ENCODE measurements at regions not wholly inside any gene's neighbourhood (a gene's known extent, or its start where the extent isn't known, plus 50 kb on each side); places are given as distances from the start of the nearest gene placed in this dataset.
A peak's percentile ranks its signal among the peaks of the same experiment; 100 is the strongest.

- Histone ChIP-seq H3K9me3 (no peaks in the 10 kb centered on the region), H3K4me1 (no peaks in the 10 kb centered on the region), H3K36me3 (no peaks in the 10 kb centered on the region), H3K27ac (no peak overlapping the region), H3K27me3 (no peaks in the 10 kb centered on the region), H3K4me3 (no peak overlapping the region)
- intact Hi-C loops (cut with DNase I): no loop called here
- DNase-seq: no peak
- TF ChIP-seq CTCF (IDR thresholded peaks at IDR 0.05) (no peak), POLR2A (IDR thresholded peaks at IDR 0.05) (no peak)
- WGBS, 2 donors: 71 to 73% methylated on average over 6 to 7 of the region's 7 CpGs
Observed at GRCh38 chr10:44435196-44435595, 50.3 kb upstream of the CXCL12 start.

GRCh38 chr10:44436240-44436639, 51.3 kb upstream of the CXCL12 start:
- no peak overlapping the region for H3K4me3 ChIP-seq
- H3K4me1 ChIP-seq: no peaks in the 10 kb centered on the region
- no peaks in the 10 kb centered on the region for H3K9me3 ChIP-seq
- no peaks in the 10 kb centered on the region for H3K36me3 ChIP-seq
- TF ChIP-seq POLR2A (IDR thresholded peaks at IDR 0.05): no peak
- no peak for TF ChIP-seq CTCF (IDR thresholded peaks at IDR 0.05)
- WGBS, 2 donors: 0% methylated on average over 1 of the region's 1 CpG
- H3K27ac ChIP-seq: no peak overlapping the region
- no peaks in the 10 kb centered on the region for H3K27me3 ChIP-seq
- intact Hi-C loops (cut with DNase I): no loop called here
- DNase-seq: no peak

- intact Hi-C loops (cut with DNase I): no loop called here
- 74 to 93% methylated on average over 4 of the region's 4 CpGs for WGBS, 2 donors
- Histone ChIP-seq H3K9me3 (no peaks in the 10 kb centered on the region), H3K27ac (peak overlapping the region in 2 of 4 donors; percentile 29 to 47), H3K4me3 (no peak overlapping the region), H3K36me3 (no peaks in the 10 kb centered on the region), H3K4me1 (no peaks in the 10 kb centered on the region), H3K27me3 (no peaks in the 10 kb centered on the region)
- TF ChIP-seq CTCF (IDR thresholded peaks at IDR 0.05) (no peak), POLR2A (IDR thresholded peaks at IDR 0.05) (no peak)
- no peak for DNase-seq
Observed at GRCh38 chr10:44437840-44438511, 53.1 kb upstream of the CXCL12 start.

GRCh38 chr10:44439239-44439957, 54.5 kb upstream of the CXCL12 start:
- no peaks in the 10 kb centered on the region for H3K36me3 ChIP-seq
- H3K27ac ChIP-seq: peak overlapping the region in 2 of 4 donors; percentile 44 to 55
- WGBS, 2 donors: 74 to 83% methylated on average over 2 to 7 of the region's 8 CpGs
- H3K9me3 ChIP-seq: no peaks in the 10 kb centered on the region
- DNase-seq: no peak
- H3K4me3 ChIP-seq: no peak overlapping the region
- H3K4me1 ChIP-seq: no peaks in the 10 kb centered on the region
- intact Hi-C loops (cut with DNase I): no loop called here
- no peak for TF ChIP-seq POLR2A (IDR thresholded peaks at IDR 0.05)
- no peaks in the 10 kb centered on the region for H3K27me3 ChIP-seq

- H3K27ac ChIP-seq: no peak overlapping the region
- no peaks in the 10 kb centered on the region for H3K4me1 ChIP-seq
- TF ChIP-seq CTCF (IDR thresholded peaks at IDR 0.05) (no peak), POLR2A (IDR thresholded peaks at IDR 0.05) (no peak)
- no peaks in the 10 kb centered on the region for H3K36me3 ChIP-seq
- peaks cover 0 to 2% (median 0%) of the 10 kb centered on the region in 3 donors for H3K9me3 ChIP-seq
- WGBS, 2 donors: 45 to 50% methylated on average over 1 to 3 of the region's 5 CpGs
- intact Hi-C loops (cut with DNase I): no loop called here
- no peak overlapping the region for H3K4me3 ChIP-seq
- DNase-seq: no peak
- H3K27me3 ChIP-seq: no peaks in the 10 kb centered on the region
Observed at GRCh38 chr10:44439958-44440244, 55.0 kb upstream of the CXCL12 start.

Measured in esophagus squamous epithelium (tissue), 5 donors.